HepG2 (cell line): ENCODE measurements at regions not wholly inside any gene's neighbourhood (a gene's known extent, or its start where the extent isn't known, plus 50 kb on each side); places are given as distances from the start of the nearest gene placed in this dataset.

Source experiments
- ATAC-seq: fragments of 200-7000 bp; cut with Tn5 transposase; 3 replicates; pipeline ENCODE4 v1.9.1; 2020; ENCODE audit warnings: mild to moderate bottlenecking, moderate library complexity
- BruUV-seq: library from RNA; stranded (reverse); fragments of 400-500 nt; replicated peaks from 2 replicates; lab custom pipeline; 2021; lab: Mats Ljungman, UMichigan
- CTCF ChIA-PET: fragments of 300-600 bp; formaldehyde crosslinking; extraction: SDS; loops from one replicate; lab custom pipeline; 2021; ENCODE audit warnings: low total read pairs, inconsistent platforms, low intra/inter-chr PET ratio; lab: Yijun Ruan, JAX
- POLR2A ChIA-PET: fragments of 350-600 bp; sonication (Branson Sonifier 250); formaldehyde crosslinking; loops from one replicate; lab custom pipeline; 2020; ENCODE audit warnings: antibody characterized with exemption, inconsistent platforms; lab: Yijun Ruan, JAX
- DNase-seq: peaks from one replicate; pipeline ENCODE4 v3.0.0-alpha.2; 2015; ENCODE audit warnings: low spot score
- FAIRE-seq: peaks from 3 replicates; lab custom pipeline; 2011; peaks lifted over from hg19 to GRCh38; lab: Jason Lieb, UNC
- H2AFZ ChIP-seq: one replicate; pipeline ENCODE4 v1.6.1; 2011; ENCODE audit warnings: low read length, inconsistent platforms
- H3K27ac ChIP-seq: fragments of 300-600 bp; 3 replicates; pipeline ENCODE4 v1.8.0; 2011; ENCODE audit warnings: mixed run types, mild to moderate bottlenecking, mixed read lengths, low read length, inconsistent platforms; ENCODE audit not compliant: insufficient read depth; ENCODE audit errors: extremely low read length
- H3K27me3 ChIP-seq, 2 experiments: fragments of 200-600 bp in 1 of 2; 2 replicates in 1 of 2; 3 replicates in 1 of 2; pipeline versions ENCODE4 v1.6.0 to v1.8.0; 2011; ENCODE audit warnings: low read length in 2 of 2, mild to moderate bottlenecking in 2 of 2, moderate library complexity in 2 of 2, inconsistent platforms in 1 of 2; ENCODE audit not compliant: insufficient read depth in 2 of 2, control insufficient read depth in 1 of 2
- H3K36me3 ChIP-seq, 2 experiments: fragments of 200-600 bp in 1 of 2; replicated peaks in 1 of 2; 2 replicates in 1 of 2; 3 replicates in 1 of 2; pipeline versions ENCODE4 v1.5.1 to v1.8.0; 2011; ENCODE audit warnings: low read length in 2 of 2, inconsistent platforms in 1 of 2; ENCODE audit not compliant: insufficient read depth in 2 of 2, control insufficient read depth in 1 of 2
- H3K4me1 ChIP-seq: 2 replicates; pipeline ENCODE4 v1.5.1; 2012; ENCODE audit warnings: low read length, inconsistent platforms; ENCODE audit not compliant: insufficient read depth
- H3K4me2 ChIP-seq: 2 replicates; pipeline ENCODE4 v1.6.0; 2011; ENCODE audit warnings: low read depth, low read length, inconsistent platforms
- H3K4me3 ChIP-seq, 3 experiments: fragments of 200-600 bp in 1 of 3; sonication (generic), shearing (Covaris generic) in 1 of 3; replicated peaks in 1 of 3; 2 replicates each; pipeline ENCODE4 v1.5.1; 2011 to 2016; ENCODE audit warnings: low read length in 3 of 3, inconsistent platforms in 2 of 3, low read depth in 2 of 3, mild to moderate bottlenecking in 2 of 3, control low read depth in 1 of 3, mixed read lengths in 1 of 3; ENCODE audit not compliant: insufficient read depth in 1 of 3
- H3K79me2 ChIP-seq: one replicate; pipeline ENCODE4 v1.6.1; 2011; ENCODE audit warnings: low read length, inconsistent platforms; ENCODE audit not compliant: insufficient read depth
- H3K9ac ChIP-seq: 2 replicates; pipeline ENCODE4 v1.6.0; 2011; ENCODE audit warnings: mild to moderate bottlenecking, low read depth, low read length, inconsistent platforms; ENCODE audit not compliant: insufficient read depth
- H3K9me3 ChIP-seq: 2 replicates; pipeline ENCODE4 v1.5.1; 2012; ENCODE audit warnings: mild to moderate bottlenecking, low read length
- H4K20me1 ChIP-seq: 2 replicates; pipeline ENCODE4 v1.6.0; 2011; ENCODE audit warnings: inconsistent platforms, mild to moderate bottlenecking, low read length, moderate library complexity; ENCODE audit not compliant: insufficient read depth
- AKNA ChIP-seq: sonication (generic); formaldehyde crosslinking; IDR thresholded peaks from 2 replicates; pipeline ENCODE4 v1.4.0; 2020; ENCODE audit warnings: missing genetic modification reagents, borderline replicate concordance
- ATF7 ChIP-seq, 2 experiments: fragments of 450-650 bp in 1 of 2; sonication (generic) in 1 of 2; formaldehyde crosslinking in 1 of 2; IDR thresholded peaks; 2 replicates each; pipeline versions ENCODE4 v1.4.0 to v1.6.1; 2016 to 2020; ENCODE audit warnings: antibody characterized with exemption in 1 of 2, mild to moderate bottlenecking in 1 of 2, missing genetic modification reagents in 1 of 2
- CCDC6 ChIP-seq: sonication (generic); formaldehyde crosslinking; IDR thresholded peaks from 2 replicates; pipeline ENCODE4 v1.8.1; 2022; ENCODE audit warnings: mild to moderate bottlenecking, missing genetic modification reagents, moderate library complexity
- ELF3 ChIP-seq: IDR thresholded peaks from 2 replicates; pipeline ENCODE4 v1.6.1; 2016; ENCODE audit warnings: missing genetic modification reagents, missing compliant biosample characterization
- GATA4 ChIP-seq: sonication (generic); IDR thresholded peaks from 2 replicates; pipeline ENCODE4 v1.6.1; 2016; ENCODE audit warnings: antibody characterized with exemption, low read depth, borderline replicate concordance
- HMGA1 ChIP-seq: sonication (generic); formaldehyde crosslinking; conservative IDR thresholded peaks from 2 replicates; pipeline ENCODE4 v1.4.0; 2020; ENCODE audit warnings: missing genetic modification reagents
- MAZ ChIP-seq, 2 experiments: sonication (generic) in 1 of 2; formaldehyde crosslinking in 1 of 2; IDR thresholded peaks; 2 replicates each; pipeline versions ENCODE4 v1.5.0 to v1.6.1; 2012 to 2020; ENCODE audit warnings: low read depth in 2 of 2, mild to moderate bottlenecking in 2 of 2, borderline replicate concordance in 1 of 2, improper control_type of control experiment in 1 of 2, low read length in 1 of 2, missing genetic modification reagents in 1 of 2, moderate library complexity in 1 of 2
- SALL1 ChIP-seq: sonication (generic); formaldehyde crosslinking; IDR thresholded peaks from 2 replicates; pipeline ENCODE4 v1.8.0; 2022; ENCODE audit warnings: mild to moderate bottlenecking, missing genetic modification reagents
- SIN3B ChIP-seq: fragments of 150-350 bp; IDR thresholded peaks from 2 replicates; pipeline ENCODE4 v1.6.1; 2014; ENCODE audit warnings: low read length
- YY1 ChIP-seq: IDR thresholded peaks from 2 replicates; pipeline ENCODE4 v1.6.1; 2011; ENCODE audit warnings: low read length, low read depth, moderate library complexity, mild to moderate bottlenecking; ENCODE audit not compliant: insufficient read depth, insufficient replicate concordance
- ZNF333 ChIP-seq: sonication (generic); formaldehyde crosslinking; IDR thresholded peaks from 2 replicates; pipeline ENCODE4 v1.4.0; 2020; ENCODE audit warnings: mild to moderate bottlenecking, missing genetic modification reagents, borderline replicate concordance
- ZNF670 ChIP-seq: sonication (generic); formaldehyde crosslinking; IDR thresholded peaks from 2 replicates; pipeline ENCODE4 v1.8.0; 2022; ENCODE audit warnings: mild to moderate bottlenecking, missing genetic modification reagents, borderline replicate concordance
- WGBS: methylation state at CpG from one replicate; pipeline ENCODE4 v1.1.6; 2017; ENCODE audit warnings: low lambda C conversion rate; 5-methylcytosine and 5-hydroxymethylcytosine counted together
- in situ Hi-C: cut with HindIII; loops from 2 replicates; pipeline ENCODE4 v1.10.0; 2017; ENCODE audit warnings: low pct_unique_long_range_greater_than_20kb; ENCODE audit not compliant: extremely low pct_ligation_motif_present
- intact Hi-C: fragments of 100-400 bp; cut with micrococcal nuclease; formaldehyde crosslinking; loops from one replicate; pipeline ENCODE4 v1.10.0; 2022; ENCODE audit not compliant: unreplicated experiment
- TF ChIP-seq, protein P1 (sequence below): sonication (generic); formaldehyde crosslinking; IDR thresholded peaks from 2 replicates; pipeline ENCODE4 v1.9.0; 2021; ENCODE audit warnings: missing genetic modification reagents, borderline replicate concordance

- intact Hi-C loops (no loop called here), in situ Hi-C loops (no loop called here)
- Histone ChIP-seq H3K36me3 (no peaks in the 10 kb centered on the region), H3K4me1 (no peaks in the 10 kb centered on the region), H2AFZ (no peak overlapping the region), H3K79me2 (no peaks in the 10 kb centered on the region), H3K9ac (no peak overlapping the region), H3K27ac (no peak overlapping the region), H3K27me3 (no peaks in the 10 kb centered on the region), H3K9me3 (peaks cover 17% of the 10 kb centered on the region), H4K20me1 (no peaks in the 10 kb centered on the region), H3K4me2 (no peak overlapping the region), H3K4me3 (no peak overlapping the region)
- BruUV-seq = no TSS peak
- ChIA-PET CTCF (no interaction called here), POLR2A (no interaction called here)
- FAIRE-seq (no peak), ATAC-seq (no peak), DNase-seq (no peak)
- WGBS = 44% methylated on average over 11 of the region's 11 CpGs
- TF ChIP-seq, protein P1, sequence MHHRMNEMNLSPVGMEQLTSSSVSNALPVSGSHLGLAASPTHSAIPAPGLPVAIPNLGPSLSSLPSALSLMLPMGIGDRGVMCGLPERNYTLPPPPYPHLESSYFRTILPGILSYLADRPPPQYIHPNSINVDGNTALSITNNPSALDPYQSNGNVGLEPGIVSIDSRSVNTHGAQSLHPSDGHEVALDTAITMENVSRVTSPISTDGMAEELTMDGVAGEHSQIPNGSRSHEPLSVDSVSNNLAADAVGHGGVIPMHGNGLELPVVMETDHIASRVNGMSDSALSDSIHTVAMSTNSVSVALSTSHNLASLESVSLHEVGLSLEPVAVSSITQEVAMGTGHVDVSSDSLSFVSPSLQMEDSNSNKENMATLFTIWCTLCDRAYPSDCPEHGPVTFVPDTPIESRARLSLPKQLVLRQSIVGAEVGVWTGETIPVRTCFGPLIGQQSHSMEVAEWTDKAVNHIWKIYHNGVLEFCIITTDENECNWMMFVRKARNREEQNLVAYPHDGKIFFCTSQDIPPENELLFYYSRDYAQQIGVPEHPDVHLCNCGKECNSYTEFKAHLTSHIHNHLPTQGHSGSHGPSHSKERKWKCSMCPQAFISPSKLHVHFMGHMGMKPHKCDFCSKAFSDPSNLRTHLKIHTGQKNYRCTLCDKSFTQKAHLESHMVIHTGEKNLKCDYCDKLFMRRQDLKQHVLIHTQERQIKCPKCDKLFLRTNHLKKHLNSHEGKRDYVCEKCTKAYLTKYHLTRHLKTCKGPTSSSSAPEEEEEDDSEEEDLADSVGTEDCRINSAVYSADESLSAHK (CRISPR knock-in tag) = no peak
- no peak for TF ChIP-seq CCDC6 (CRISPR knock-in tag)
- TF ChIP-seq ATF7 (IDR thresholded peaks at IDR 0.05) = no peak
- TF ChIP-seq ATF7 (CRISPR knock-in tag; IDR thresholded peaks at IDR 0.05) = no peak
- no peak for TF ChIP-seq AKNA (CRISPR knock-in tag)
- TF ChIP-seq SALL1 (CRISPR knock-in tag) = no peak
- TF ChIP-seq GATA4 = no peak
- TF ChIP-seq MAZ (IDR thresholded peaks at IDR 0.05; ENCODE audit: borderline replicate concordance, low read depth, low read length) = no peak
- no peak for TF ChIP-seq MAZ (CRISPR knock-in tag; IDR thresholded peaks at IDR 0.05; ENCODE audit: low read depth)
- no peak for TF ChIP-seq ELF3 (CRISPR knock-in tag)
- no peak for TF ChIP-seq YY1
- TF ChIP-seq ZNF333 (CRISPR knock-in tag) = no peak
- TF ChIP-seq SIN3B = no peak
- no peak for TF ChIP-seq HMGA1 (CRISPR knock-in tag)
- no peak for TF ChIP-seq ZNF670 (CRISPR knock-in tag)
Observed at GRCh38 chr13:109275139-109275745, 511.1 kb downstream of the IRS2 start.
